Neural cell (in vitro differentiated cells): ENCODE measurements at regions not wholly inside any gene's neighbourhood (a gene's known extent, or its start where the extent isn't known, plus 50 kb on each side); places are given as distances from the start of the nearest gene placed in this dataset.

Experiments used
- H2AFZ ChIP-seq: fragments of 200-600, 300-800 bp; sonication (generic), shearing (Covaris generic); 2 replicates; pipeline ENCODE4 v1.6.0; 2014; ENCODE audit warnings: low read depth, mild to moderate bottlenecking, antibody characterized with exemption, low read length, moderate library complexity
- H3F3A ChIP-seq: fragments of 200-600 bp; shearing (Covaris generic); 2 replicates; pipeline ENCODE4 v1.6.1; 2016; ENCODE audit warnings: mild to moderate bottlenecking, moderate library complexity, mixed read lengths, antibody characterized with exemption, low read length; ENCODE audit not compliant: insufficient read depth, poor library complexity, severe bottlenecking
- H3K27ac ChIP-seq: fragments of 200-600, 300-800 bp; sonication (generic), shearing (Covaris generic); 2 replicates; pipeline ENCODE4 v1.5.1; 2014; ENCODE audit warnings: mild to moderate bottlenecking, low read length, moderate library complexity
- H3K27me3 ChIP-seq: fragments of 300-800, 200-600 bp; sonication (generic), shearing (Covaris generic); 2 replicates; pipeline ENCODE4 v1.6.0; 2014; ENCODE audit warnings: mild to moderate bottlenecking, low read depth, low read length, moderate library complexity; ENCODE audit not compliant: insufficient read depth
- H3K36me3 ChIP-seq: fragments of 300-800, 200-600 bp; sonication (generic), shearing (Covaris generic); 2 replicates; pipeline ENCODE4 v1.5.1; 2014; ENCODE audit warnings: mild to moderate bottlenecking, antibody characterized with exemption, low read length, moderate library complexity; ENCODE audit not compliant: insufficient read depth
- H3K4me2 ChIP-seq: fragments of 300-800, 200-600 bp; sonication (generic), shearing (Covaris generic); 2 replicates; pipeline ENCODE4 v1.6.0; 2014; ENCODE audit warnings: mild to moderate bottlenecking, low read length
- H3K4me3 ChIP-seq: fragments of 300-800, 200-600 bp; sonication (generic), shearing (Covaris generic); 2 replicates; pipeline ENCODE4 v1.5.1; 2014; ENCODE audit warnings: mild to moderate bottlenecking, low read length, moderate library complexity
- H3K79me2 ChIP-seq: fragments of 200-600 bp; shearing (Covaris generic); replicated peaks from 2 replicates; pipeline ENCODE4 v1.6.0; 2014; ENCODE audit warnings: mild to moderate bottlenecking, low read length, moderate library complexity; ENCODE audit not compliant: insufficient read depth
- H3K9ac ChIP-seq: fragments of 300-800, 200-600 bp; sonication (generic), shearing (Covaris generic); 2 replicates; pipeline ENCODE4 v1.6.1; 2016; ENCODE audit warnings: mild to moderate bottlenecking, low read length, mixed read lengths
- H3K9me2 ChIP-seq: fragments of 200-600 bp; shearing (Covaris generic); 2 replicates; pipeline ENCODE4 v1.6.1; 2016; ENCODE audit warnings: mild to moderate bottlenecking, low read length, mixed read lengths; ENCODE audit not compliant: insufficient read depth
- H3K9me3 ChIP-seq: fragments of 200-600, 300-800 bp; sonication (generic), shearing (Covaris generic); 2 replicates; pipeline ENCODE4 v1.6.1; 2016; ENCODE audit warnings: mild to moderate bottlenecking, mixed run types, low read length, moderate library complexity, mixed read lengths
- H4K20me1 ChIP-seq: fragments of 200-600 bp; shearing (Covaris generic); 2 replicates; pipeline ENCODE4 v1.6.1; 2016; ENCODE audit warnings: mild to moderate bottlenecking, mixed run types; ENCODE audit not compliant: insufficient read depth
- EP300 ChIP-seq: fragments of 450-650 bp; conservative IDR thresholded peaks from 2 replicates; pipeline ENCODE4 v1.6.1; 2014; ENCODE audit warnings: antibody characterized with exemption, mild to moderate bottlenecking, moderate library complexity; ENCODE audit not compliant: poor library complexity, severe bottlenecking
- EZH2 ChIP-seq: fragments of 200-600, 300-800 bp; shearing (Covaris generic), sonication (generic); IDR thresholded peaks from 2 replicates; pipeline ENCODE4 v1.6.1; 2014; ENCODE audit warnings: antibody characterized with exemption, low read length, borderline replicate concordance, mild to moderate bottlenecking; ENCODE audit not compliant: insufficient read depth, poor library complexity, severe bottlenecking
- MXI1 ChIP-seq: fragments of 450-650 bp; conservative IDR thresholded peaks from 2 replicates; pipeline ENCODE4 v1.6.1; 2014; ENCODE audit warnings: antibody characterized with exemption, mild to moderate bottlenecking; ENCODE audit not compliant: poor library complexity, severe bottlenecking
- POLR2AphosphoS5 ChIP-seq: IDR thresholded peaks from 2 replicates; pipeline ENCODE4 v1.6.1; 2012
- RAD21 ChIP-seq: fragments of 450-650 bp; conservative IDR thresholded peaks from 2 replicates; pipeline ENCODE4 v1.6.1; 2014; ENCODE audit warnings: antibody characterized with exemption, mild to moderate bottlenecking, moderate library complexity
- SMC3 ChIP-seq: fragments of 450-650 bp; conservative IDR thresholded peaks from 2 replicates; pipeline ENCODE4 v1.6.1; 2014; ENCODE audit warnings: antibody characterized with exemption, mild to moderate bottlenecking, moderate library complexity; ENCODE audit not compliant: poor library complexity
- TAF1 ChIP-seq: IDR thresholded peaks from 2 replicates; pipeline ENCODE4 v1.6.1; 2012; ENCODE audit warnings: low read depth
- TF ChIP-seq, protein P1 (sequence below): IDR thresholded peaks from 2 replicates; pipeline ENCODE4 v1.6.1; 2012; ENCODE audit warnings: borderline replicate concordance
- TF ChIP-seq, protein P2 (sequence below): fragments of 450-650 bp; IDR thresholded peaks from 2 replicates; pipeline ENCODE4 v1.5.1; 2014; ENCODE audit warnings: antibody characterized with exemption, mild to moderate bottlenecking, moderate library complexity; ENCODE audit not compliant: poor library complexity, severe bottlenecking

DNA sequence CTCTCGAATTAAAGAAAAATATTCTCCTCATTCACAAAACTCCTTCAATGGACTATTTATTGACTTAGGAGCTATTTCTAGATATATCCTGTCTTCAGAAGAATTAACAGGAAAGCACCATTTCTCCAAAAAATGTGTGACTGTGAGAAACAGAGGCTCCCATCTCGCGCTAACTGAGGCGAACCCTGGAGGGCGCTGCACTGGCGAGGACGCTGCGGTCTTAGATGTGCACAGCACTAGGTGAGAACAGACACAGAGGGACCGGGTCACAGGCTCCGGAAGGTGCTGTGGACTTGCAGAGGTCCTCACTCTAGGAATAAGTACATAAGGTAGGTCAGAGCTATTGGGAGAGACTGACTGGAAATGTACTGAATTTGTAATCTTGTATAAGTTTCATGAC is 229.7 kb upstream of the SLC35G4 start:
- Histone ChIP-seq H3K4me3 (no peak overlapping the region), H3K79me2 (no peaks in the 10 kb centered on the region), H3F3A (no peaks in the 10 kb centered on the region), H3K9ac (no peak overlapping the region), H2AFZ (no peak overlapping the region), H3K9me3 (no peaks in the 10 kb centered on the region), H4K20me1 (no peaks in the 10 kb centered on the region), H3K4me2 (no peak overlapping the region), H3K27me3 (no peaks in the 10 kb centered on the region), H3K27ac (no peak overlapping the region), H3K36me3 (no peaks in the 10 kb centered on the region), H3K9me2 (no peaks in the 10 kb centered on the region)
- TF ChIP-seq, protein P1, sequence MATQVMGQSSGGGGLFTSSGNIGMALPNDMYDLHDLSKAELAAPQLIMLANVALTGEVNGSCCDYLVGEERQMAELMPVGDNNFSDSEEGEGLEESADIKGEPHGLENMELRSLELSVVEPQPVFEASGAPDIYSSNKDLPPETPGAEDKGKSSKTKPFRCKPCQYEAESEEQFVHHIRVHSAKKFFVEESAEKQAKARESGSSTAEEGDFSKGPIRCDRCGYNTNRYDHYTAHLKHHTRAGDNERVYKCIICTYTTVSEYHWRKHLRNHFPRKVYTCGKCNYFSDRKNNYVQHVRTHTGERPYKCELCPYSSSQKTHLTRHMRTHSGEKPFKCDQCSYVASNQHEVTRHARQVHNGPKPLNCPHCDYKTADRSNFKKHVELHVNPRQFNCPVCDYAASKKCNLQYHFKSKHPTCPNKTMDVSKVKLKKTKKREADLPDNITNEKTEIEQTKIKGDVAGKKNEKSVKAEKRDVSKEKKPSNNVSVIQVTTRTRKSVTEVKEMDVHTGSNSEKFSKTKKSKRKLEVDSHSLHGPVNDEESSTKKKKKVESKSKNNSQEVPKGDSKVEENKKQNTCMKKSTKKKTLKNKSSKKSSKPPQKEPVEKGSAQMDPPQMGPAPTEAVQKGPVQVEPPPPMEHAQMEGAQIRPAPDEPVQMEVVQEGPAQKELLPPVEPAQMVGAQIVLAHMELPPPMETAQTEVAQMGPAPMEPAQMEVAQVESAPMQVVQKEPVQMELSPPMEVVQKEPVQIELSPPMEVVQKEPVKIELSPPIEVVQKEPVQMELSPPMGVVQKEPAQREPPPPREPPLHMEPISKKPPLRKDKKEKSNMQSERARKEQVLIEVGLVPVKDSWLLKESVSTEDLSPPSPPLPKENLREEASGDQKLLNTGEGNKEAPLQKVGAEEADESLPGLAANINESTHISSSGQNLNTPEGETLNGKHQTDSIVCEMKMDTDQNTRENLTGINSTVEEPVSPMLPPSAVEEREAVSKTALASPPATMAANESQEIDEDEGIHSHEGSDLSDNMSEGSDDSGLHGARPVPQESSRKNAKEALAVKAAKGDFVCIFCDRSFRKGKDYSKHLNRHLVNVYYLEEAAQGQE = no peak
- no peak for TF ChIP-seq EP300
- TF ChIP-seq, protein P2, sequence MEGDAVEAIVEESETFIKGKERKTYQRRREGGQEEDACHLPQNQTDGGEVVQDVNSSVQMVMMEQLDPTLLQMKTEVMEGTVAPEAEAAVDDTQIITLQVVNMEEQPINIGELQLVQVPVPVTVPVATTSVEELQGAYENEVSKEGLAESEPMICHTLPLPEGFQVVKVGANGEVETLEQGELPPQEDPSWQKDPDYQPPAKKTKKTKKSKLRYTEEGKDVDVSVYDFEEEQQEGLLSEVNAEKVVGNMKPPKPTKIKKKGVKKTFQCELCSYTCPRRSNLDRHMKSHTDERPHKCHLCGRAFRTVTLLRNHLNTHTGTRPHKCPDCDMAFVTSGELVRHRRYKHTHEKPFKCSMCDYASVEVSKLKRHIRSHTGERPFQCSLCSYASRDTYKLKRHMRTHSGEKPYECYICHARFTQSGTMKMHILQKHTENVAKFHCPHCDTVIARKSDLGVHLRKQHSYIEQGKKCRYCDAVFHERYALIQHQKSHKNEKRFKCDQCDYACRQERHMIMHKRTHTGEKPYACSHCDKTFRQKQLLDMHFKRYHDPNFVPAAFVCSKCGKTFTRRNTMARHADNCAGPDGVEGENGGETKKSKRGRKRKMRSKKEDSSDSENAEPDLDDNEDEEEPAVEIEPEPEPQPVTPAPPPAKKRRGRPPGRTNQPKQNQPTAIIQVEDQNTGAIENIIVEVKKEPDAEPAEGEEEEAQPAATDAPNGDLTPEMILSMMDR = no peak
- no peak for TF ChIP-seq POLR2AphosphoS5
- TF ChIP-seq EZH2 = no peak
- TF ChIP-seq SMC3 = no peak
- TF ChIP-seq MXI1 = no peak
- TF ChIP-seq RAD21 = no peak
- TF ChIP-seq TAF1 = no peak

DNA sequence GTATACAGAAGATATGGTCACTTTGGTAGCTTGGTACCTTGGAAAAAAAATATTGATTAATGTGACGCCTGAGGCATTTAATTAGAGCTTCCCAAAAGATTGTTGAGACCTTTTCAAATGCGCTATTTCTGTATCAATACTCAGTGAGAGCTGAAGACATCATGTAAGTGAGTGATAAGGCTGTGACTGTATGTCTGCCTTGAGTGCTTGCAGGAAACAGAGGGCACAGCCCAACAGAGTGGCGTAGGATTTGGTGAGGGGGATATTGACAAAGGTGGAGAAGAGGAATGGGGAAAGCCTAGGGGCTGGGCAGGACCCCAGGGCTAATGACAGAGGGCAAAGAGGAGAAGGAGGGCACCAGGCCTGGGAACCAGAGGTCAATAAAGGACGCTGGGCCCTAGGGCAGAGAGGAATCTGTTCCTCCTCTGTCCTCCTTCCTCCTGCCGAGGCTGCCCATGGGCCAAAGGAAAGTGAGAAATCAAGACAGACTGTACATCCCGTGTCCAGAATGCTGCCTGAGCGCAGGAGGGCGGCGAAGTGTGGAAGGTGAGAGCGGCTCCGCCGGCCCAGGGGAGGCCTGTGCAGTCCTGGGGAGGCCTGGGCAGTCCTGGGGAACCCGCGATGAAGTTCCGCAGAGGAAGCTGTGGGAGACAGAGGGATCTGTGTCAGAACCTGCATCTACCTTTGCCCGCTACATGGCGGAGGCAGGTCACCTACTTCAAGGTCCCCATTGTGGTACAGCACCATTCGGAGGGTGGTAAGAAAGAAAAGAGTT is 228.6 kb upstream of the PIEZO2 start:
- Histone ChIP-seq H3K9ac (no peak overlapping the region), H3F3A (no peaks in the 10 kb centered on the region), H3K4me3 (no peak overlapping the region), H3K9me2 (no peaks in the 10 kb centered on the region), H3K36me3 (no peaks in the 10 kb centered on the region), H3K79me2 (no peaks in the 10 kb centered on the region), H2AFZ (no peak overlapping the region), H4K20me1 (no peaks in the 10 kb centered on the region), H3K9me3 (no peaks in the 10 kb centered on the region), H3K27ac (no peak overlapping the region), H3K27me3 (no peaks in the 10 kb centered on the region), H3K4me2 (no peak overlapping the region)
- TF ChIP-seq EP300 = no peak
- TF ChIP-seq EZH2 = no peak
- TF ChIP-seq, protein P2 = no peak
- TF ChIP-seq, protein P1 = no peak
- TF ChIP-seq MXI1 = no peak
- no peak for TF ChIP-seq POLR2AphosphoS5
- TF ChIP-seq RAD21 = no peak
- no peak for TF ChIP-seq SMC3
- no peak for TF ChIP-seq TAF1
